ENCODE measurements at regions not wholly inside any gene's neighbourhood (a gene's known extent, or its start where the extent isn't known, plus 50 kb on each side); places are given as distances from the start of the nearest gene placed in this dataset.

DNA sequence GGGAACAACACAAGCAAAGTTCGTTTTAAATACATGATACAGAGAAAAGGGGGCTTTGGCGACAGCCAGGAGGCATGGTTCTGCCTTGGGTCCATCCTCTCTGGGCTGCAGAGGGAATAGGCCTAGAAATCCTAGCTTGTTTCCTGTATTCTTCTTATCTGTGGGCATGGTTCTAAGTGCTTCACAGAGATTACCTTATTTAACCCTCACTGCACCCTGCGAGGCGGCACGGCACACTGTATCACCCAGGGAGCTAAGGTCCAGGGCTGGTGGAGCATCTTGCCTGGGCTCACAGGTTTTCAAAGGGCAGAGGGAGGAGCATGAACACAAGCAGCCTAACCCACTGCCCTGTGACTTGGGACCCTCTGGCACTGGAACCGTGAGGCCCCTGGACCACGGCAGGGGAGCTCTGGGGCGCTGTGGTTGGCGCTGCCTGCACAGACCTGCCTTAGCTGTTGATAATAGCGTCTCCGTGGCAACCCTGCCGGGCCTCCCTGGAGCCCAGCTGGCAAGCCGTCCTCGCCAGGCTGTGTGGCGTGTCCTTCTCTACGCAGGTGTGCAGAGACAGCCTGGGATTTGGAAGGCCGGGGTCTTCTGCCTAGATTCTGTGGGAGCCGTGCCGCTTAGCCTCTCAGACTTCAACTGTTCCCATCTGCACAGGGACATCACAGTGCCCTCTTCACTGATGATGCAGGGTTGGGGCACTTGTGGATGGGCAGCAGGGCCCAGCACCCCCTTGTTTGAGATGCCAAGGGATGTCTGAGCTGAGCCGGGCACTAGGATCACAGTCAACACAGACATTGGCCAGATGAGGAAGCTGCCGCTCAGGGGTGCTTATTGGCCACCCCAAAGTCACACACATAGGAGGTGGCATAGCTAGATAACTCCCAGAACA is 154.6 kb upstream of the TLE3 start:
- H3K14ac ChIP-seq (ENCODE audit: insufficient read length), result no peak overlapping the region
- CTCF ChIA-PET (ENCODE audit: partially characterized antibody), result interaction anchor here (0.6 to 1.8 kb wide), 10 partner anchors 11 to 322 kb away, joined by 3 to 5 read pairs (median 3); no protein-coding TSS in a partner anchor
- H3K27me3 ChIP-seq (replicated peaks in 1 of 4; ENCODE audit: control insufficient read depth in 3 of 4, extremely low read depth in 1 of 4, insufficient read depth in 3 of 4, low read length in 3 of 4), result peaks cover 0 to 2% (median 0%) of the 10 kb centered on the region in 4 experiments; a peak in 2 of 7 replicates
- H2BK15ac ChIP-seq (ENCODE audit: low read length), result no peak overlapping the region
- H3K23me2 ChIP-seq (ENCODE audit: low read depth, low read length), result no peaks in the 10 kb centered on the region
- no peak overlapping the region for H2AK5ac ChIP-seq (ENCODE audit: low read depth, low read length)
- no peaks in the 10 kb centered on the region for H3K79me2 ChIP-seq (ENCODE audit: control insufficient read depth in 1 of 2, insufficient read depth in 2 of 2, low read length in 2 of 2)
- no peak overlapping the region for H3K4me3 ChIP-seq (ENCODE audit: extremely low read depth in 1 of 4, insufficient read depth in 2 of 4, low read depth in 3 of 4, low read length in 4 of 4)
- WGBS, 2 experiments (ENCODE audit: extremely low coverage in 1 of 2, insufficient coverage in 1 of 2, insufficient read length in 1 of 2, insufficient replicate concordance in 2 of 2, low coverage in 1 of 2, low lambda C conversion rate in 2 of 2, missing lambda C conversion rate in 1 of 2), result 92% methylated on average over 21 of the region's 21 CpGs; no CpG with 5 or more reads in 1 of the 2 experiments
- H3K4ac ChIP-seq (replicated peaks; ENCODE audit: insufficient read length, low read depth, low read length), result no peak overlapping the region
- H2BK120ac ChIP-seq (replicated peaks; ENCODE audit: low read depth, low read length), result no peak overlapping the region
- no peak overlapping the region for H3K56ac ChIP-seq (replicated peaks; ENCODE audit: insufficient read length, low read depth, low read length)
- 0 out of 2 replicates have a peak overlapping the region, but pooled peaks have one; percentile 8 for H4K8ac ChIP-seq (ENCODE audit: extremely low read depth, insufficient read depth, low read length)
- H3K27ac ChIP-seq (ENCODE audit: low read depth, low read length), result no peak overlapping the region; the same call in 1 of the 2 replicates
- H2BK20ac ChIP-seq (ENCODE audit: low read length), result no peak overlapping the region
- no peak for DNase-seq (ENCODE audit: low read depth in 1 of 2, low spot score in 2 of 2)
- H3K18ac ChIP-seq (ENCODE audit: extremely low read depth, low read length), result no peak overlapping the region
- no peak overlapping the region for H4K91ac ChIP-seq (replicated peaks; ENCODE audit: insufficient read length, low read length)
- TF ChIP-seq CHD1 (IDR thresholded peaks at IDR 0.05; ENCODE audit: low read depth, low read length) (no peak), SIRT6 (IDR thresholded peaks at IDR 0.05; ENCODE audit: low read length) (no peak), POU5F1 (IDR thresholded peaks at IDR 0.05; ENCODE audit: low read depth, low read length) (no peak), CBX8 (IDR thresholded peaks at IDR 0.05; ENCODE audit: borderline replicate concordance, low read depth, low read length) (no peak), RAD21 (IDR thresholded peaks at IDR 0.05 in 1 of 2, conservative IDR thresholded peaks at IDR 0.05 in 1 of 2; ENCODE audit: low read depth in 2 of 2, low read length in 2 of 2) (no peak), TCF12 (IDR thresholded peaks at IDR 0.05; ENCODE audit: low read depth, low read length) (no peak), RNF2 (IDR thresholded peaks at IDR 0.05; ENCODE audit: borderline replicate concordance, low read depth, low read length, missing control alignments, poor library complexity, severe bottlenecking) (no peak), TEAD4 (IDR thresholded peaks at IDR 0.05; ENCODE audit: low read depth, low read length) (no peak), PHF8 (conservative IDR thresholded peaks at IDR 0.05; ENCODE audit: low read depth, low read length) (no peak), SP1 (IDR thresholded peaks at IDR 0.05; ENCODE audit: low read depth, low read length) (no peak)
- H3K4me1 ChIP-seq (replicated peaks in 1 of 4; ENCODE audit: control insufficient read depth in 3 of 4, insufficient read depth in 4 of 4, low read length in 3 of 4), result peaks cover 8 to 12% (median 9%) of the 10 kb centered on the region in 4 experiments
- POLR2A ChIA-PET (ENCODE audit: partially characterized antibody), result interaction anchor here (1.9 kb wide), 1 partner anchor 152 kb away, joined by 5 read pairs; no protein-coding TSS in a partner anchor
- H4K5ac ChIP-seq (ENCODE audit: insufficient read length, low read depth, low read length), result no peak overlapping the region
- no peaks in the 10 kb centered on the region for H4K20me1 ChIP-seq (replicated peaks in 1 of 2; ENCODE audit: control insufficient read depth in 1 of 2, insufficient read depth in 2 of 2, low read length in 2 of 2)
- no peak overlapping the region for H2AFZ ChIP-seq (ENCODE audit: low read length)
- H3K23ac ChIP-seq (ENCODE audit: insufficient read length), result no peak overlapping the region
- H3K36me3 ChIP-seq (ENCODE audit: control insufficient read depth in 2 of 4, insufficient read depth in 4 of 4, low read length in 3 of 4), result no peaks in the 10 kb centered on the region
- no peak overlapping the region for H3K4me2 ChIP-seq (ENCODE audit: insufficient read depth in 1 of 2, low read depth in 2 of 2, low read length in 2 of 2)
- FAIRE-seq, result no peak
- H2BK5ac ChIP-seq (ENCODE audit: low read depth, low read length), result no peak overlapping the region
- no peaks in the 10 kb centered on the region for H3K79me1 ChIP-seq (ENCODE audit: low read depth, low read length)
- H3K9ac ChIP-seq (replicated peaks in 1 of 4; ENCODE audit: extremely low read depth in 1 of 4, low read depth in 3 of 4, low read length in 3 of 4), result no peak overlapping the region
- no peaks in the 10 kb centered on the region for H3K9me3 ChIP-seq (ENCODE audit: insufficient read depth in 2 of 2, low read depth in 1 of 2, low read length in 1 of 2)
- H2BK12ac ChIP-seq (ENCODE audit: low read depth, low read length), result no peak overlapping the region

All from H1 (cell line).